Umbilical cord (tissue), 1 donor: ENCODE measurements at regions not wholly inside any gene's neighbourhood (a gene's known extent, or its start where the extent isn't known, plus 50 kb on each side); places are given as distances from the start of the nearest gene placed in this dataset.
"Not testable (repeated sequence)": the region's sequence is repeated elsewhere in the genome, so short reads cannot be mapped to it uniquely, and the experiment has no call there.

Experiments
- DNase-seq: peaks from one replicate; pipeline ENCODE4 v3.0.0-alpha.2; 2015; ENCODE audit warnings: low spot score

DNA sequence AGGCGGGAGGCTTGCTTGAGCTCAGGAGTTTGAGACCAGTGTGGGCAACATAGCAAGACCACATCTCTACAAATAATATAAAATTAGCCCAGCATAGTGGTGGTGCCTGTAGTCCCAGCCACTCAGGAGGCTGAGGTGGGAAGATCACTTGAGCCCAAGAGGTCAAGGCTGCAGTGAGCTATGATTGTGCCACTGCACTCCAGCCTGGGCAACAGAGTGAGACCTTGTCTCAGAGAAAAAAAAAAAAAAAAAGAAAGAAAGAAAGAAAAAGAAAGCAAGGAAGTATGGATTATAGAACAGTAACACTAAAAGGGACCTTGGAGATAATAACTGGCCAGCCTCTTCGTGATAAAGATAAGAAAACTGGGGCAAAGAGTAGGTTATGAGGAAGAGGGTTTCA lies 130.4 kb downstream of the PLCE1 start:
- DNase-seq: not testable (repeated sequence)

DNA sequence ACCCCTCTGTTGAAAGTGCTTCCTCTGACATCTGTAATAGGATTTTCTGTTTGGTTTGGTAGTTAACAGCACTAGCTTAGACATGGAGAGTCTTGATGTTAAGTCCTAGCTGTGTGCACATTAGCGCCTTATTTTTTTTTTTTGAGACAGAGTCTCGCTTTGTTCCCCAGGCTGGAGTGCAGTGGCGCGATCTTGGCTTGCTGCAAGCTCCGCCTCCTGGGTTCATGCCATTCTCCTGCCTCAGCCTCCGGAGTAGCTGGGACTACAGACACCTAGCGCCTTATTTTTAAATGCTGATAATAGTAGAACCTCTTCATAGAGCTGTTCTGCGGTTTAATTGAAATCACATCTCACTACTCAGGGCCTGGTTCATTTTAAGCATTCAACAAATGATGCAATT lies 131.5 kb downstream of the PLCE1 start:
- not testable (repeated sequence) for DNase-seq

DNA sequence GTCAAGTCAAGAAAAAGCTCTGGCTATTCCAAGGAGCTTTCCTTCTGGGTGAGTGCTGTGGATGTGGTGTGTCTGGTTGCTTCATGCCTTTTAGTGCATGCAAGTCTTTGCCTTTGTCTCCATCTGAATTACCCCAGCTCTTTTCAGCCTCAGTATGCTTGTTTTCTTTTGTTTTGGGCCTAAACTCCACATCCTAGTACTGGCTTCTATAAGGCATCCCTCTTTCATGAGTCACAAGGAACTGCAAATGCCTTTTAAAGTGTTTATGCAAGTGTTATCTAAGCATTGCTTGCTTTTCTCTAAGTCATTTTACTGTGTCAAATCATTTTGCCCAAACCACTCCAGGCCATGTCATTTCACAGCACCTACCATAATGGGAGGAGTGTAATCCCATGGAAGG lies 132.1 kb downstream of the PLCE1 start:
- peak; percentile 42 for DNase-seq

DNA sequence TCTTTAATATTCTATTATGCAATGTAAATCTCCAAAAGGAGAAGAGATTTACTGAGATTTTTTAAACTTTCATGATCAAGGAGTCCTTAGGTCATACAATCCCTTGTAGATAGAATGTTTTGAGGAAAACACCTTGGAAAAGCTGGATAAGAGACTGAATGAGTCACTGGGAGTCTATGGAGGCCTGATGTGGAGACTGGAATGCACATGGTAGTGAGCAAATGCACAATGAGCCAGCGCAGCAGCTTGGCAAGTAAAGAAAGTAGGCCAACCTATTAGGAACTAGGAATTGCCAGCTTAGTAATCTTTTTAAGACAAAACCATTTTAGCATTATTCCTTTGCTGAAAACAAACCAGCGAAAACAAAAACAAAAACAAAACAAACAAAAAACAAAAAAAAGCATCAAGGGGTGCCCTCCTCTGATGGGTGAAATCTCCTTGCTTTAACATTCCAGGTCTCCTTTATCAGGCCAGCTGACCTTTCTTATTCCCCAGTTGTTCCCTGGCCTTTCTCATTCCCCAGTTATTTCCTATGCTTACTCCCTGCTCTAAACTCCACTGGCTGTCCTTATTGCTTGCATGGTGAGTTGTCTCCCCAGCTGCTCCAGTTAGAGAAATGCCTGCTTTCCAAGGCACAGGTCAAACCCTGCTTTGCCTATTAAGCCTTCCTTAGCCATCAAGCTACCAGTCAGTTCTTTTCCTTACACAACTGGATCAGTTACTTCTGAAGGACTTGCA lies 135.8 kb downstream of the PLCE1 start:
- DNase-seq: peak; percentile 45

DNA sequence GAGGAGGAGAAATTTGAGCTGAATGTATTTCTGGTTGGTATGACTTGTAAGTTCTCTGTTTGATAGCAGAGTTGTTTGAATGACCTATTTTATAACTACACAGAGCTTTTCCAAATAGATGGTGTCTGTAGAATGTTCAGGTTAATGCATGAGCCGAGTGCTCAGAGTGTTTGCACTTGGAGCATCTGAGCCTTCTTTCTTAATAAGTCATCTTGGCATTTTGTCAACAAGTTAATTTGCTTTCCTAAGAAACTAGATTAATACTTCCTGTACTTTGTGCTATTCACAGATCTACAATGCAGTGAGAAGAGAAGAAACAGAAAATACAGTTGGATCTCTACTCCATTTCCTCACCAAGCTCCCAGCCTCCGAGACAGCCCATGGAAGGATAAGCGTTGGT lies 138.2 kb downstream of the PLCE1 start:
- no peak for DNase-seq

DNA sequence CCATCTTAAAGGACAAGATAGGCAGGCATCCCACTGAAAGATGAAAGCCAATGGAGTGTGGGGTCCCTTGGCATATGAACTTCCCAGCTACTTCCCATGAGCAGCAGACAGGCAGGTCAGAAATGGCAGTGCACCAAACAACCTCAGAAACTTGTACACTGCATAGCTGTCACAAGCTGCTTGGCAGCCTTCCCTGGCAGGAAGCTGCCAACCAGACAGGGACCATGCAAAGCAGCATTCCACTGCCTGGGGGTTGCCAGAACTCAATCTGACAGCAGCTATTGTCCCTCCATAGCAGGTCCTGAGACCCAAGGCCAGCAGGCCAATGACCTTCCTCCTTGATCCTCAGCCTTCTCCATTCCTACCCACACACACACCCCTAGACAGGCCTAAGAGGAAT lies 139.5 kb downstream of the PLCE1 start:
- no peak for DNase-seq

DNA sequence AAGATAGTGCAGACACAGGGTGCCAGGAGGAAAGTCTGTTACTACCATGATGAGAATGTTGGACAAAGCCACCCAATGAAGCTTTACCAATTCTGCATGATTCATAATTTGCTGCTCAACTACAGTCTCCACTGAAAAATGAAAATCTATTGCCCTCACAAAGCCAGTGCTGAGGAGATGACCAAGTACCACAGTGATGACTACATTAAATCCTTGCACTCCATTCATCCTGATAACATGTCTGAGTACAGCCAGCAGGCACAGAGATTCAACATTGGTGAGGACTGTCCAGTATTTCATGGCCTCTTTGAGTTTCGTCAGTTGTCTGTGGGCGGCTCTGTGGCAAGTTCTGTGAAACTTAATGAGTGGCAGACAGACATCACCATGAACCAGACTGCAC lies 144.0 kb downstream of the PLCE1 start:
- no peak for DNase-seq

DNA sequence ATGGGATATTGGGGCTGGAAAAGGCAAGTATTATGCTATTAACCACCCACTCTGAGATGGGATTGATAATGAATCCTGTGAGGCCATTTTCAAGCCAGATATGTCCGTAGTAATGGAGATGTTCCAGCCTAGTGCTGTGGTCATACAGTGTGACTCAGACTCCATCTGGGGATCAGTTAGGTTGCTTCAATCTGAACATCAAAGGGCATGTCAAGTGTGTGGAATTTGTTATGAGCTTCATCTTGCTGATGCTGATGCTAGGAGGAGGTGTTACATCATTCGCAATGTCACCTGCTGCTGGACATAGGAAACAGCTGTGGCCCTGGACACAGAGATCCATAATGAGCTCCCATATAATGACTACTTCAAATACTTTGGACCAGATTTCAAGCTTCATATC lies 144.7 kb downstream of the PLCE1 start:
- DNase-seq: no peak

DNA sequence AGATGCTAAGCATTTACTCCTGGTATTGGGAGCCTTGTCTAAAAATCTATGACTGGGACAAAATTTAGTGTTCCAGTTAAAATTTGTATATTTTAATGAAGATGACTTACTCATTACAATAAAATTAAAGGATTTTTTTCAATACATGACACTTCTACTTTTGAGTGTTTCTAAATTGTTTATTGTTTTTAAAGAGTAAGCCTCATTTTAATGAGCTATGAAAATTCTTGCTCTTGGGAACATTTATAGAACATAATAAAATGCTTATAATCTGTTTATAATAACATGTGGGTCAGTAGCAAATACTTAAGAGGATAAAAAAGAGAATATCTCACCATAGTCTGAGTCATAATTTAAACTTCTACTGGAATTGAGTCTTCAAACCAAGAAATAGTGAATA lies 149.5 kb downstream of the PLCE1 start:
- no peak for DNase-seq

DNA sequence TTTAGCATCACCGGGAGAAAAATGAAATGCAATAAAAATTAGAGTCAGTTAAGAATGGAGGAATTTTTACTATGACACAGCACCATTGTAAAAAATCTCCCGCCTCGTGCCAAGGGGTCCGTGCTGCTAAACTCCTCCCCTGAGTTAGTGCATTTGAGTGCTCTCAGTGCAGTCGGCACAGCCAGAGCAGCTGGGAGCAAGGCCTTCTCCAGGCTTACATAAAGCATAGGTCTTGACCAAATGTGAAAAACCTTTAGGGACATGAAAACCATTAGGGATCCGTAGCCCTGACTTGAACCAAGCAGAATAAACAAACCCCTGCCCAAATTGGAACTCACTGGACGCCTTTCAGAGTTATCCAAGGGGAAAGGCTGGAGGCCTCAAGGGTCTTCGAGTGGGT lies 152.6 kb downstream of the PLCE1 start:
- DNase-seq: no peak

DNA sequence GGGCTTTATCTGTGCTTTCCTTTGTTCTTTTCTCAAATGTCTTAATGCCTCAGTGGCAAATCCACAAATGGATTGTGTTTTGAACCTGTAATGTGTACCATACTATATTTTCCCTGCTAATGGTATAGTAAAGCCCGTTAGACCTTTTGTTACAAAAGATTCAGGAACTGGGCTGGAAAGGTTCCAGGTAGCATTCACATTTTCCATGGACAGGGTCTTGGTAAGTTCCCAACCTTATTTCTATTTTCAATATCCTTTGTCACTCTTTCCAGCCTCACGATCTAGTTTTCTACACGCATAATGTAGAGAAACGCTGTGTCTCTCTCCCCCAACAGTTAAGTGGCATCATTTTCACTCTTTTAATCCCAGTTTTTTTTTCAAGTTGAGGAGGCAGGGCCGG lies 153.0 kb downstream of the PLCE1 start:
- DNase-seq: no peak

DNA sequence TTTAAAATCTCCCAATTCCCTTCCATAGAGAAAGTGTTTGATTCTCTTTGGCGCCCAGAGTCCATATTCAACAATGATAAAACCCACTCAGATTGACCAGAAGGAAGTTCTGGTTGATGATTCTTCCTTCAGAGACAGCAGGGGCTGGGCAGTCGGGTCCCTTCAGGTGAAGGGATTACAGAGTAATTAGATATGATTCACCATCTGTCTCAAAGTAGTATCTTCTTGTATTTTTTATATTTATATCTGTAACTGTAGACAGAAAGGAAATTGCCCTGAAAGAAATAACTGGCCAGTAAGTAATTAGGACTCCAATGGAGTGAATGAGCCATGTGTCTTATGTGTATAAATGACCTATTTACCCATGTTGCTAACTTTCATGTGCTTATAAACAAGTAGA lies 156.0 kb downstream of the PLCE1 start:
- DNase-seq: no peak

DNA sequence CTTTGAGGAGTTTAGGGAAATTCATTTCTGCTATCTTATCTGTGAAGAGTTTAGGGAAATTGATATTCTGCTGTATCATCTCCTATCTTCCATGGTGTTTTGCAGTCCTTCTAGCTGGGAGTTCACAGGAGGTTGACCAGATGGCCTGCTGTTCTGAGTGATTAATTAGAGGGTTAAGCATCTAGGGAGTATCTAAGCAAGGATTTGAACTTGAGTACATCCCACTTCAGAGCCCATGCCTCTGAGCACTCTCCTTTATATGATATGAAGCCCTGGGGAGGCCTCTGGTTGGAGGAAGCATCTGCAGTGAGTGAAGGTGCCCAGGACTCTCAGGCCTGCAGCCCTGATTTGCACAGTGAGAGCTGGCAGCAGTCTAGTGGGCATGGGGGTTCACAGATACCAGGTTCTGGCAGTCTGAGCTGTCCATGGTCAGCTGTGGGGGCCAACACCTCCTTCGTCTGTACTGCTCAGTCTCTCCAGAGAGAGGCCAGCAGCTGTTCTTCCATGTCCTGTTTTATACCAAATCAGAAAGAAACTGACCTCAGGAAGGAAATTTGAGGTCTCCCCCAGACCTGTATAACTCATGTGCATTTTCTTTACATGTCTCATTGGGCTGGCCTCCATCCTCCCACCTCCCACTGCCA lies 156.9 kb downstream of the PLCE1 start:
- DNase-seq: no peak

DNA sequence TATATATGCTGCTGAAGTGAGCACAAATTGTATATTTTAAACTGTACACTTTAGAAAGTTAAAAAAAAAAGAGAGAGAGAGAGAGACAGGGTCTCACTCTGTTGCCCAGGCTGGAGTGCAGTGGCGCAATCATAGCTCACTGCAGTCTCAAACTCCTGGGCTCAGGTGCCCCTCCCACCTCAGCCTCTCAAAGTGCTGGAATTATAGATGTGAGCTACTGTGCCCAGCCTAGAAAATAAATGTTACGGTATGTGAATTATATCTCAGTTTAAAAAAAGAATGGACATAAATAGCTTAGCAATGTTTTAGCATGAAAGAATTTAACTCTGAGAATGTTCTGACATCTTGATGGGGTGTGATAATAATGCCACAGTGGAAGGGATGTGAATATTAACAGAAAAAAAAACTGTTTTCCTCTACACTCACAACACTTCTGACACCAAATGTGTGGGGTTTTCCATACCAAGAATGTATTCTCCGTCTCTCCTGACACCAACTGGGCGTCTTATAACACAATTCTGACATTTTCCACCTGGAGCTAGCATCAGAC lies 162.1 kb downstream of the PLCE1 start:
- DNase-seq: peak; percentile 15

DNA sequence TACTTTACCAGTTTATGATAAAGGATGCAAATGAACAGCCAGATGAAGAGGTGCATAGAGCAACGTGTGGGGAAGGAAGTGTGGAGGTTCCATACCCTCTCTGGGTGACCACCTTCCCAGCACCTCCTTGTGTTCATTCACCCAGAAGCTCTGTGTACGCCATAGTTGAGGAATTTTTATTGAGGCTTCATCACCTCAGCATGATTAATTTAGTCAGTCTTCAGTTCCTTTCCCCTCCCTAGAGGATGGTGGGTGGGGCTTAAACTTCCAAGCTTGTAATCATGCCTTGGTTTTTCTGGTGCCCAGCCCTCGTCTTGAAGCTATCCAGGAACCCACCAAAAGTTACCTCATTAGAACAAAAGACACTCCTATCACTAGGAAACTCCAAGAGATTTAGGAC lies 162.7 kb downstream of the PLCE1 start:
- DNase-seq: no peak

DNA sequence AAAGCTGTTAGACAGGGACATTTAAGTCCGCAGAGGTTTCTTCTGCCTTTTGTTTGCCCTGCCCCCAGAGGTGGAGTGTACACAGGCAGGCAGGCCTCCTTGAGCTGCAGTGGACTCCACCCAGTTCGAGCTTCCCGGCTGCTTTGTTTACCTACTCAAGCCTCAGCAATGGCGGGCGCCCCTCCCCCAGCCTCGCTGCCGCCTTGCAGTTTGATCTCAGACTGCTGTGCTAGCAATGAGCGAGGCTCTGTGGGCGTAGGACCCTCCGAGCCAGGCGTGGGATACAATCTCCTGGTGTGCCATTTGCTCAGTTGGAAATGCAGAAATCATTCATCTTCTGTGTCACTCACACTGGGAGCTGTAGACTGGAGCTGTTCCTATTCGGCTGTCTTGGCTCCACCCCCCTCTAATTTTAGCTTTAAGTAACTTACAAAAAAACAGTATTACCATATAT lies 171.5 kb downstream of the PLCE1 start:
- DNase-seq: not testable (repeated sequence)

DNA sequence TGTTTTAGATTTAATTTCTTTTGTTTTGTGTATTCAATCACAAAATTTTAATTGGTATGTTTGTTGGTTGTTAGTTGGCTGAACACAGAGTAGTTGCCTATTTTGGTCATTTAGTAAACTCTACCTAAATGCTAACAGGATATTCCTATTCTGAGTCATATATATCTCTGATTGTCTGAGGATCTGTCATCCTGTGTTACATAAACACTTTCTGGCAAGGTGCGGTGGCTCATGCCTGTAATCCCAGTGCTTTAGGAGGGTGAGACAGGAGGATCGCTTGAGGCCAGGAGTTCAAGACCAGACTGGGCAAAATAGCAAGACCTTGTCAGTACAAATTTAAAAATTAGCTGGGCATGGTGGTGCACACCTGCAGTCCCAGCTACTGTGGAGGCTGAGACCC lies 178.6 kb downstream of the PLCE1 start:
- DNase-seq: no peak

DNA sequence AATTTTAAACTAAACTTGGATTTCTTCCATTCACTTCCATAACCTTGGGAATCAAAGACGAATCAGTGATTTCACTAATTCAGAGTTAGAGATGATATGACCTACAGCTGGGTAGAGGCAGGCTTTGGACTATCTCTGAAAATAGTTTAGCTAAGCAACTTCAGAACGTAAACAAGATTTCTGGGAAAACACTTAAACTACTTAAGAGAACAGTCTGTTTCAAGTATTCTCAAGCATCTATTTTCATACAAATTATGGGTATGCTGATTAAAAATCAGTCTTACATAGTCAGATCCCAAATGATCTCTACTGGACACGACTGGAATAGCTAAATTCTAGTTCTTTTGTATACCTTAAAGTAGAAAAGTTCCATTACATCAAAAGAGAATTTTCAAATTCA lies 179.9 kb downstream of the PLCE1 start:
- DNase-seq: no peak

DNA sequence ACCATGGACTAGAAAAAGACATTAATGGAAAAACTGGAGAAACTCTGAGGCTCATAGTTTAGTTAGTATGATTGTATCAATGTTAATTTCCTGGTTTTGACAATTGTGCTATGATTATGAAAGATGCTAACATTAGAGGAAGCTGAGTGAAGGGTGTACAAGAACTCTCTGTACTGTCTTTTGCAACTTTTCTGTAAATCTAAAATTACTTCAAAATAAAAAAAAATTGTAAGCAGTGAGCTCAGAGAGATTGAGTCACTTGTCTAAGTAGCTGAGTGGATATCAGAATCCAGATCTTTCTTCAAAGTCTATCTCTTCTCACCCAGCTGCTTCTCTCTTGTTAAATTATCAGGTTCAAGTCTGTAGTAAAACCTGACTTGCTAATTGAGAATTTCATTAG lies 181.1 kb downstream of the PLCE1 start:
- DNase-seq: no peak

DNA sequence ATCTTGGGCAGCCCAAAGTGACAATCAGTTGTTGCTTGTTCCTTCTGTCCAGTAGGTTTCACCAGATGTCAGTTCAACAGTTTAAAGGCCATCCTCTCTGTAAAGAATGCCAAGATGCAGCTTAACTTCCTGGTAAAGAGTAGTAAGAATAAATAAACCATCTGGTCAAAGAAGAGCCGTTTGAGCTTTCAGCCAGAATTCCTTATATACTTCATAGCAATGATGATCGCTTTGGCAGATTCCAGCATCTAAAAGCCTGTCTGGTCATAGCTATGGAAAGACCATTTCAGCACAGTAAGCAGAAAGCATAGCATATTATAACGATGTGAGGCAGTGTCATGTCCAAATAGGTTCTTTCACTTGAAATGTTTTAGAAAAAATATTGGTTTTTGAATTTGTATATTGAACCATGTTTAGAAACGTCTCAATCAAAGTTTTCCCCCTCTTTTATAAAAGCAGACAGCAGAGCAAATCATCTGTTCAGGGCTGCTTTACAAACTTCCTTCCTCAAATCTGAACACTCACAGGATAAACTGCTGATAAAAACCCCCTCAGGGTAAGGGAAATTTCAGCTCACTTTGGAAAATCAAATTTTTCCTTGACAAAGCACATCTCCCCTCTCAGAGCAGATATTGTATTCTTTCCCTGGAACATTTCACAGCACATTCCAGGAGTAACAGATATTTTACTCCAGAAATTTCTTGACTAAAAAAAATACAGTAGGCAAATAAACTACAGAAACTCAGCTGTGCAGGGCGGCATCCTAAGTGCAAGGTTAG lies 184.1 kb downstream of the NOC3L start:
- peak; percentile 73 for DNase-seq

DNA sequence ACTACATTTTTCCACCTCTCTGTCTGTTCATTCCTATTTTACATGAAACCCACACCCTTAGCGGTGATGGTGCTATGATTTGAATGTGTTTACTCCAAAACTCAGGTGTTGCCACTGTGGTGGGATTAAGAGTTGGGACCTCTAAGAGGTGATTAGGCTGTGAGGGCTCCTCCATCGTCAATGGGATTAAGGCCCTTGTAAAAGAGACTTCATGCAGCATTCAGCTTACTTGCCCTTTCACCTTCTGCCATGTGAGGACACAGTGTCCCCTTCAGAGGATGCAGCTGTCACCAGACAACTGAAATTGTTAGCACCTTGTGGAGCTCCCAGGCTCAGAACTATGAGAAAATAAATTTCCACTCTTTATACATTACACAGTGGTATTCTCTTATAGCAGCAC lies 182.2 kb downstream of the NOC3L start:
- DNase-seq: no peak

DNA sequence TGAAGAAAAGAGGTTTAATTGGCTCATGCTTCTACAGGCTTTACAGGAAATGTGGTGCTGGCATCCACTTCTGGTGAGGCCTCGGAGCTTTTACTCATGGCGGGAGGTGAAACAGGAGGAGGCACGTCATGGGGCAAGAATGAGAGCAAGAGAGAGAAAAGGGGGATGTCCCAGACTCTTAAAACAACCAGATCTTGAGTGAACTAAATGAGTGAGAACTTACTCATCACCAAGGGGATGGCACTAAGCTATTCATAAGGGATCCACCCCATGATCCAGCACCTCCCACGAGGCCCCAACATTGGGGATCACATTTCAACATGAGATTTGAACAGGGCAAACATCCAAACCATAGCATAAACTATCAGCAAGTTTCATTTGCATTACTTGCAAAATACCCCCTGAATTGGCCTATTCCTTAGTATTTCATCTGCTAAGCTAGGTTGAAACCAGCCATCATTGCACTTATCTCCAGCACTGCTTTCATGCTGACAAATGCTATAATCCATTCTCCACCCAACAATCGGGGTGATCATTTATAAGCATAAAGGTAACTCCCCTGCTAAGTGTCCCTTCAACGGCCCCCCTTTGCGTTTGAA lies 179.0 kb downstream of the NOC3L start:
- peak; percentile 15 for DNase-seq
